ENCODE measurements at regions not wholly inside any gene's neighbourhood (a gene's known extent, or its start where the extent isn't known, plus 50 kb on each side); places are given as distances from the start of the nearest gene placed in this dataset.
"Not testable (repeated sequence)": the region's sequence is repeated elsewhere in the genome, so short reads cannot be mapped to it uniquely, and the experiment has no call there.

- not testable (repeated sequence) for TF ChIP-seq CTCF, EZH2, EZH2phosphoT487 (IDR thresholded peaks at IDR 0.05)
These were observed 153.1 kb upstream of the CDK13 start for GRCh38 chr7:39796947-39797346.

All from neural progenitor cell (in vitro differentiated cells).